Gastrocnemius medialis (tissue), 4 donors: ENCODE measurements at regions not wholly inside any gene's neighbourhood (a gene's known extent, or its start where the extent isn't known, plus 50 kb on each side); places are given as distances from the start of the nearest gene placed in this dataset.
"Not testable (repeated sequence)": the region's sequence is repeated elsewhere in the genome, so short reads cannot be mapped to it uniquely, and the experiment has no call there.

Experiments
- ATAC-seq, 2 donors: fragments of 150-250 bp; one replicate each; pipeline ENCODE4 v1.9.1; 2016
- DNase-seq, 2 donors: peaks; one replicate each; pipeline ENCODE4 v3.0.0-alpha.2; 2019
- H3K27ac ChIP-seq, 4 donors: fragments of 200-600 bp; sonication (generic); 1 replicate in 1 of 4; 2 replicates in 3 of 4; pipeline ENCODE4 v1.5.1; 2016 to 2018; ENCODE audit warnings: mild to moderate bottlenecking in 2 of 4, moderate library complexity in 1 of 4
- H3K27me3 ChIP-seq, 3 donors: fragments of 200-600 bp; sonication (generic) in 2 of 3; 1 replicate in 1 of 3; 2 replicates in 2 of 3; pipeline versions ENCODE4 v1.5.1 to v1.6.0; 2016 to 2019; ENCODE audit warnings: mild to moderate bottlenecking in 1 of 3, moderate library complexity in 1 of 3
- H3K36me3 ChIP-seq, 2 donors: fragments of 200-600 bp; sonication (generic) in 1 of 2; one replicate each; pipeline ENCODE4 v1.5.1; 2017 to 2018
- H3K4me1 ChIP-seq, 2 donors: fragments of 200-600 bp; sonication (generic) in 1 of 2; one replicate each; pipeline ENCODE4 v1.5.1; 2016 to 2017; ENCODE audit warnings: mild to moderate bottlenecking in 2 of 2
- H3K4me3 ChIP-seq, 4 donors: fragments of 200-600 bp; sonication (generic) in 3 of 4; 1 replicate in 1 of 4; 2 replicates in 3 of 4; pipeline ENCODE4 v1.5.1; 2016 to 2019; ENCODE audit warnings: mild to moderate bottlenecking in 2 of 4
- H3K9me3 ChIP-seq, 3 donors: fragments of 200-600 bp; sonication (generic) in 2 of 3; 1 replicate in 1 of 3; 2 replicates in 2 of 3; pipeline ENCODE4 v1.5.1; 2016 to 2019
- CTCF ChIP-seq, 5 experiments: fragments of 450-650 bp in 3 of 5; fragments of 200-600 bp in 2 of 5; sonication (generic) in 2 of 5; IDR thresholded peaks in 4 of 5; conservative IDR thresholded peaks in 1 of 5; 1 replicate in 4 of 5; 2 replicates in 1 of 5; pipeline ENCODE4 v1.5.1; 2016 to 2019; ENCODE audit warnings: antibody characterized with exemption in 5 of 5, mild to moderate bottlenecking in 3 of 5, moderate library complexity in 3 of 5
- POLR2A ChIP-seq, 2 donors: fragments of 450-650 bp; IDR thresholded peaks; one replicate each; pipeline ENCODE4 v1.6.1; 2017; ENCODE audit warnings: antibody characterized with exemption in 2 of 2, mild to moderate bottlenecking in 2 of 2, moderate library complexity in 2 of 2
- in situ Hi-C, 4 donors: fragments of 200-750 bp; cut with MboI; loops; one replicate each; pipeline versions ENCODE4 v1.15.0 to v1.8.0; 2017; ENCODE audit warnings: low sequenced_read_pairs in 4 of 4
- intact Hi-C: fragments of 100-400 bp; cut with DNase I; formaldehyde crosslinking; loops from one replicate; pipeline ENCODE4 v1.15.1; 2023; ENCODE audit warnings: low total_unique reads

DNA sequence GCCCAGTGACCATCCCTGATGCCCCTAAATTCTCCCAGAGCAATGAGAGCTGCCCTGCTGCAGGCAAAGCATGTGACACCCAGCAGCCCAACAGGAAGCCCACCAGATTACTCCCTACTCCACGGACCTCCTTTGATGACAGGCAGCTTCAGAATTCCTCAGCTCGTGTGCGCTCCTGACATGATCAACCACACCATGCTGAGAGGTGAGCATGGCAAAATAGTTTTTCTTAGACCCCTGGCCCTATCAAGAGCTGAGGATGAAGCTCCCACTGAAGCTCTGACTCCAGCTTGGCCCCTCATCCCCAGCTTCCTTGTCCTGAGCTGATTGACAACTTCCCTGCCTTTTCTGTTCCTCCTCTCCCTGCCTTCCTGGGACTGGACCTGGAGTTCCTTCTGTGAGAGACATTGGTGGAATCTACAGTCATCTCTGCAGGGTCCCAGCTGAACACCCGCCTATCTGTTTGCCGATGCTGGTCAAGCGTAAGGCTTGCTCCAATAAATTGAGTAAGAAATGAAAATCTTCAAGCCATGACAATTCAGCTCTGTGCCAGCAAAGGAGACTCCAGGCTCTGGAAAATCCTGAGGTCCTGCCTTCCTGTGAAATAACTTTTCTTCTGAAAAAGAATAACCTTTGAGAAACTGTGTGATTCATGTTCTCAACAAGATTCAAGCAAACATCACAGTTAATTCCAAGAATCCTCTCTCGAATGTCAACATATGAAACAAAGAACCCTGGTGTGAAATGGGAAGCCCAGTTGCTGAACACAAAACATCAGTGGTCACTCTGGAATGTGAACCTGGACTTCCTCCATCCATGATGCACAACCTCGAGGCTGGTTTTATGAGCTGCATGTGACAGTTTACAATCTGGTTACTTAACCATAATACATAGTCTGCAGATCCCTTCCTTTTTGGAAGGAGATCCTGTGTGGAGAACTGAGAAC lies 201.1 kb downstream of the SPP2 start:
- Histone ChIP-seq H3K27me3 (no peaks in the 10 kb centered on the region), H3K36me3 (no peaks in the 10 kb centered on the region), H3K4me1 (no peaks in the 10 kb centered on the region), H3K9me3 (no peaks in the 10 kb centered on the region), H3K4me3 (no peak overlapping the region), H3K27ac (no peak overlapping the region)
- in situ Hi-C loops (no loop called here), intact Hi-C loops (no loop called here)
- DNase-seq (no peak), ATAC-seq (peak; percentile 51 to 62)
- TF ChIP-seq CTCF (IDR thresholded peaks at IDR 0.05 in 4 of 5, conservative IDR thresholded peaks at IDR 0.05 in 1 of 5): no peak
- TF ChIP-seq POLR2A (IDR thresholded peaks at IDR 0.05): no peak

DNA sequence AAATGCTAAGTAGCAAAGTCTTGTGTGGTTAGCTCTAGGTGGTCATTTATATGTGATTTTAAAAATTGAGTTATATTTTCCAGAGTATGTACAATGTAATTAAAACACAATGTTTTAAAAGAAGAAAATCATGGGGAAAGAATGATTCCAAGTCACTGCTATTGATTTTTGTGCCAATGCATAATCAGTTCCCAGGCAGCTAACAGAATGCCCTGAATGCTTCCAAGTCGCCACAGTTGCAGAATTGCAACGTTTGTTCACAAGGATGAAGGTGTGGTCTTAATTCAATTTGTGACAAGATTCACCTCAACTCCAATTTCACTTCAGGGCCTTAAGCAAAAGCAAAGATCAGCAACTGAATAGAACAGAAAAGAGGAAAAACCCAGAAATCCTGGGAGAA lies 200.4 kb downstream of the SPP2 start:
- Histone ChIP-seq H3K4me1 (no peaks in the 10 kb centered on the region), H3K36me3 (no peaks in the 10 kb centered on the region), H3K27ac (no peak overlapping the region), H3K4me3 (no peak overlapping the region), H3K9me3 (no peaks in the 10 kb centered on the region), H3K27me3 (no peaks in the 10 kb centered on the region)
- intact Hi-C loops (no loop called here), in situ Hi-C loops (no loop called here)
- DNase-seq (no peak), ATAC-seq (no peak)
- TF ChIP-seq CTCF (IDR thresholded peaks at IDR 0.05 in 4 of 5, conservative IDR thresholded peaks at IDR 0.05 in 1 of 5) (no peak), POLR2A (IDR thresholded peaks at IDR 0.05) (no peak)

DNA sequence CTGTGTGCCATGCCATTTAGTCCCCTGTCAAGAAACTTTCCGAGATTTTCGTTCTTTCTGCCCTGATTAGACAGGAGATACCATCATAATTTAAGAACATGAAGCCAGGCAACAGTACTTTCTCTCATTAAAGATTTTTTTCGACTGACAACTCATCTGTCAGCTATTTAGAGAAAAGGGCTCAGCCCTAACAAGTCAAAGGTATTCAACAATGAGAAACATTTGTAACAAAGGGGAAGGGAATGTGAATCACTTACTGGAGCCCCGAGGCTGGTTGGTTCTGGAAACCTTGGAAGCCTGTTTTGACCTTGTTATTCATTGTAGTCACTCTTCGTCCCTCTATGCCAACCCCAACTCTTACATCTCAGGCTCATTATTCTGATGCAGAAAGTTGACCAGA lies 199.4 kb downstream of the SPP2 start:
- Histone ChIP-seq H3K4me1 (no peaks in the 10 kb centered on the region), H3K36me3 (no peaks in the 10 kb centered on the region), H3K27me3 (no peaks in the 10 kb centered on the region), H3K27ac (no peak overlapping the region), H3K9me3 (no peaks in the 10 kb centered on the region), H3K4me3 (no peak overlapping the region)
- intact Hi-C loops: no loop called here
- TF ChIP-seq POLR2A (IDR thresholded peaks at IDR 0.05) (no peak), CTCF (IDR thresholded peaks at IDR 0.05 in 4 of 5, conservative IDR thresholded peaks at IDR 0.05 in 1 of 5) (no peak)
- DNase-seq: no peak
- in situ Hi-C loops: no loop called here
- ATAC-seq: no peak

DNA sequence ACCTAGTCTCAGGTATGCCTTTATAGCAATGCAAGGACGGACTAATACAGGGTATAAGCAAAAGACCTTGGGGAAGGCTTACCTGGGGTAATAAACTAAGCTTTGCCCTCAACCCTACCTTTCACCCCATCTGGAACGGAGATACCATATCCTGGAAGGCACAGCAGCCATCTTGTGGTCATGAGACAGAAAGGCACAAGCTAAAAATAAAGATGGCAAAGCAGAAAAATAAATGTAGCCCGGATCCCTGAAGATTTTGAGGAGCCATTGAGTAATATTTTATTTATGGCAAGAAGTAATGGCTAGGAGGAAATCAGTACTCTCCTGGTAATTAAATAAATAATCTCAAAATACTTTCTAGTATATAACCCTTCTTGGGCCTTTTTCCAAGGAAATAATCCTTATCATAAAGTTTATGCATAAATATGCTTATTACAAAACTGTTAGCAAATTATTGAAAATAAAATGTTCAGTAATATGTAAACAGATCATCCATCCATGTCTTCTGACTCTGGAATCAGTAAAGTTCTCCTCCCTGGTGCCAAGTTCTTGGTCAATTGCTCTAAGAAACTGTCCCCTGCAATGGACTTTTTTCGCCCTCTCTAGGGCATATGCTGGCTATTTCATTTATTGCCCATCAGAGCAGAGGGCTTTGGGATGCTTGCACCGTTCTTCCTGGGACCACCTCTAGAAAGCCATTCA lies 198.7 kb downstream of the SPP2 start:
- Histone ChIP-seq H3K4me3 (no peak overlapping the region), H3K27ac (no peak overlapping the region), H3K4me1 (no peaks in the 10 kb centered on the region), H3K9me3 (no peaks in the 10 kb centered on the region), H3K36me3 (no peaks in the 10 kb centered on the region), H3K27me3 (no peaks in the 10 kb centered on the region)
- TF ChIP-seq POLR2A (IDR thresholded peaks at IDR 0.05): no peak
- TF ChIP-seq CTCF (IDR thresholded peaks at IDR 0.05 in 4 of 5, conservative IDR thresholded peaks at IDR 0.05 in 1 of 5): no peak
- ATAC-seq (no peak), DNase-seq (no peak)
- intact Hi-C loops: no loop called here
- in situ Hi-C loops: no loop called here

DNA sequence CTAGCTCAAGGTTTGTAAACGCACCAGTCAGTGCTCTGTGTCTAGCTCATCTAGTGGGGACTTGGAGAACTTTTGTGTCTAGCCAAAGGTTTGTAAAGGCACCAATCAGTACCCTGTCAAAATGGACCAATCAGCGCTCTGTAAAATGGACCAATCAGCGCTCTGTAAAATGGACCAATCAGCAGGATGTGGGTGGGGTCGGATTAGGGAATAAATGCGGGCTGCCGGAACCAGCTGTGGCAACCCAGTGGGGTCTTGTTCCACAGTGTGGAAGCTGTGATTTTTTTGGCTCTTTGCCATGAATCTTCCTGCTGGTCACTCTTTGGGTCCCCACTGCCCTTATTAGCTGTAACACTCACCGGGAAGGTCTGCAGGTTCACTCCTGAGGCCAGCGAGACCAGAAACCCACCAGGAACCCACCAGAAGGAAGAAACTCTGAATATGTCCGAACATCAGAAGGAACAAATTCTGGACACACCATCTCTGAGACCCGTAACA lies 197.8 kb downstream of the SPP2 start:
- ATAC-seq, H3K9me3 ChIP-seq, DNase-seq, H3K27me3 ChIP-seq, intact Hi-C loops, H3K4me1 ChIP-seq, H3K4me3 ChIP-seq, H3K27ac ChIP-seq, H3K36me3 ChIP-seq, in situ Hi-C loops: not testable (repeated sequence)
